ENCODE measurements at regions not wholly inside any gene's neighbourhood (a gene's known extent, or its start where the extent isn't known, plus 50 kb on each side); places are given as distances from the start of the nearest gene placed in this dataset.

GRCh38 chr16:54216688-54217087, 69.9 kb downstream of the IRX3 start:
- no peak for FAIRE-seq
- H3K4me3 ChIP-seq (ENCODE audit: insufficient read depth, low read depth, low read length), result no peak overlapping the region
- H3K4me1 Mint-ChIP-seq (ENCODE audit: low read depth, unreplicated experiment), result no peaks in the 10 kb centered on the region

GRCh38 chr16:54216268-54216667, 70.3 kb downstream of the IRX3 start:
- Histone ChIP-seq H3K9ac (ENCODE audit: low read length) (no peak overlapping the region), H3K36me3 (ENCODE audit: insufficient read depth, low read length) (no peaks in the 10 kb centered on the region), H3K27me3 (ENCODE audit: insufficient read depth, low read length) (peaks cover 14% of the 10 kb centered on the region), H3K4me3 (ENCODE audit: insufficient read depth, low read depth, low read length) (no peak overlapping the region), H2AFZ (ENCODE audit: low read depth, low read length) (no peak overlapping the region), H3K27ac (ENCODE audit: low read depth, low read length) (no peak overlapping the region), H3K9me3 (ENCODE audit: insufficient read depth, low read depth, low read length) (no peaks in the 10 kb centered on the region), H4K20me1 (ENCODE audit: insufficient read depth, low read length) (no peaks in the 10 kb centered on the region), H3K4me1 (ENCODE audit: insufficient read depth, low read length) (no peaks in the 10 kb centered on the region), H3K79me2 (ENCODE audit: insufficient read depth, low read length) (no peaks in the 10 kb centered on the region), H3K4me2 (ENCODE audit: low read length) (no peak overlapping the region)
- DNase-seq (ENCODE audit: low read depth), result no peak
- H3K4me1 Mint-ChIP-seq (ENCODE audit: low read depth, unreplicated experiment), result no peaks in the 10 kb centered on the region
- FAIRE-seq, result no peak
- peaks cover 34% of the 10 kb centered on the region for H3K27me3 Mint-ChIP-seq (ENCODE audit: low read depth, unreplicated experiment)
- H3K27ac Mint-ChIP-seq (ENCODE audit: unreplicated experiment), result no peak overlapping the region
- TF ChIP-seq EZH2 (IDR thresholded peaks at IDR 0.05; ENCODE audit: insufficient read depth, low read length) (no peak), CTCF (IDR thresholded peaks at IDR 0.05; ENCODE audit: insufficient read depth, low read depth, low read length) (no peak)
- no peaks in the 10 kb centered on the region for H3K36me3 Mint-ChIP-seq (ENCODE audit: low read depth, unreplicated experiment)
- no peak overlapping the region for H3K4me3 Mint-ChIP-seq (ENCODE audit: unreplicated experiment)
- peaks cover 3% of the 10 kb centered on the region for H3K9me3 Mint-ChIP-seq (ENCODE audit: unreplicated experiment)

More at GRCh38 chr16:54216688-54217087, 69.9 kb downstream of the IRX3 start:
- Histone ChIP-seq H3K4me2 (ENCODE audit: low read length) (no peak overlapping the region), H3K27me3 (ENCODE audit: insufficient read depth, low read length) (peaks cover 11% of the 10 kb centered on the region), H3K27ac (ENCODE audit: low read depth, low read length) (no peak overlapping the region), H3K79me2 (ENCODE audit: insufficient read depth, low read length) (no peaks in the 10 kb centered on the region), H3K9me3 (ENCODE audit: insufficient read depth, low read depth, low read length) (no peaks in the 10 kb centered on the region), H3K36me3 (ENCODE audit: insufficient read depth, low read length) (no peaks in the 10 kb centered on the region), H2AFZ (ENCODE audit: low read depth, low read length) (no peak overlapping the region), H3K4me1 (ENCODE audit: insufficient read depth, low read length) (no peaks in the 10 kb centered on the region), H4K20me1 (ENCODE audit: insufficient read depth, low read length) (no peaks in the 10 kb centered on the region), H3K9ac (ENCODE audit: low read length) (no peak overlapping the region)
- no peak for TF ChIP-seq CTCF (IDR thresholded peaks at IDR 0.05; ENCODE audit: insufficient read depth, low read depth, low read length)
- no peak for TF ChIP-seq EZH2 (IDR thresholded peaks at IDR 0.05; ENCODE audit: insufficient read depth, low read length)
- no peak overlapping the region for H3K27ac Mint-ChIP-seq (ENCODE audit: unreplicated experiment)
- DNase-seq (ENCODE audit: low read depth), result no peak
- H3K9me3 Mint-ChIP-seq (ENCODE audit: unreplicated experiment), result peaks cover 3% of the 10 kb centered on the region
- H3K36me3 Mint-ChIP-seq (ENCODE audit: low read depth, unreplicated experiment), result no peaks in the 10 kb centered on the region
- H3K27me3 Mint-ChIP-seq (ENCODE audit: low read depth, unreplicated experiment), result peaks cover 34% of the 10 kb centered on the region
- no peak overlapping the region for H3K4me3 Mint-ChIP-seq (ENCODE audit: unreplicated experiment)

GRCh38 chr16:54215471-54215870, 71.1 kb downstream of the IRX3 start:
- peaks cover 37% of the 10 kb centered on the region for H3K27me3 Mint-ChIP-seq (ENCODE audit: low read depth, unreplicated experiment)

More at GRCh38 chr16:54215471-54215870, 71.1 kb downstream of the IRX3 start:
- Mint-ChIP-seq H3K4me1 (ENCODE audit: low read depth, unreplicated experiment) (no peaks in the 10 kb centered on the region), H3K27ac (ENCODE audit: unreplicated experiment) (no peak overlapping the region), H3K4me3 (ENCODE audit: unreplicated experiment) (no peak overlapping the region), H3K36me3 (ENCODE audit: low read depth, unreplicated experiment) (no peaks in the 10 kb centered on the region), H3K9me3 (ENCODE audit: unreplicated experiment) (peaks cover 3% of the 10 kb centered on the region)
- Histone ChIP-seq H3K4me2 (ENCODE audit: low read length) (no peak overlapping the region), H3K4me1 (ENCODE audit: insufficient read depth, low read length) (no peaks in the 10 kb centered on the region), H3K36me3 (ENCODE audit: insufficient read depth, low read length) (no peaks in the 10 kb centered on the region), H3K9ac (ENCODE audit: low read length) (no peak overlapping the region), H3K27me3 (ENCODE audit: insufficient read depth, low read length) (peaks cover 17% of the 10 kb centered on the region), H4K20me1 (ENCODE audit: insufficient read depth, low read length) (no peaks in the 10 kb centered on the region), H3K27ac (ENCODE audit: low read depth, low read length) (no peak overlapping the region), H3K9me3 (ENCODE audit: insufficient read depth, low read depth, low read length) (no peaks in the 10 kb centered on the region), H2AFZ (ENCODE audit: low read depth, low read length) (no peak overlapping the region), H3K4me3 (ENCODE audit: insufficient read depth, low read depth, low read length) (no peak overlapping the region), H3K79me2 (ENCODE audit: insufficient read depth, low read length) (no peaks in the 10 kb centered on the region)
- TF ChIP-seq CTCF (IDR thresholded peaks at IDR 0.05; ENCODE audit: insufficient read depth, low read depth, low read length), result no peak
- TF ChIP-seq EZH2 (IDR thresholded peaks at IDR 0.05; ENCODE audit: insufficient read depth, low read length), result no peak
- no peak for FAIRE-seq
- no peak for DNase-seq (ENCODE audit: low read depth)

Measured in astrocyte (in vitro differentiated cells and primary cell).